ENCODE measurements at regions not wholly inside any gene's neighbourhood (a gene's known extent, or its start where the extent isn't known, plus 50 kb on each side); places are given as distances from the start of the nearest gene placed in this dataset.

- TF ChIP-seq FOXM1 (IDR thresholded peaks at IDR 0.05; ENCODE audit: borderline replicate concordance, low read depth) (no peak), EGR1 (IDR thresholded peaks at IDR 0.05) (no peak)
Observed at GRCh38 chr12:127077262-127078045, 1189.5 kb upstream of the TMEM132C start.

- TF ChIP-seq CREB1 (IDR thresholded peaks at IDR 0.05; ENCODE audit: low read depth) (no peak), MAX (IDR thresholded peaks at IDR 0.05) (no peak), EP300 (IDR thresholded peaks at IDR 0.05; ENCODE audit: borderline replicate concordance) (no peak), USF1 (IDR thresholded peaks at IDR 0.05) (no peak), TAF1 (IDR thresholded peaks at IDR 0.05; ENCODE audit: low read depth) (no peak), TCF12 (IDR thresholded peaks at IDR 0.05; ENCODE audit: low read depth) (no peak), FOXM1 (IDR thresholded peaks at IDR 0.05; ENCODE audit: borderline replicate concordance, low read depth) (no peak)
Observed at GRCh38 chr12:127078577-127079350, 1188.2 kb upstream of the TMEM132C start.

GRCh38 chr12:127079636-127080035 lies 1187.3 kb upstream of the TMEM132C start:
- no peak for TF ChIP-seq USF1 (IDR thresholded peaks at IDR 0.05)
- TF ChIP-seq CEBPB (IDR thresholded peaks at IDR 0.05): no peak
- TF ChIP-seq NFIC (IDR thresholded peaks at IDR 0.05): no peak
- no peak for TF ChIP-seq ZBTB7A (IDR thresholded peaks at IDR 0.05; ENCODE audit: low read depth)
- TF ChIP-seq FOXM1 (IDR thresholded peaks at IDR 0.05; ENCODE audit: borderline replicate concordance, low read depth): no peak
- TF ChIP-seq REST (IDR thresholded peaks at IDR 0.05; ENCODE audit: low read depth): no peak
- no peak for TF ChIP-seq TCF12 (IDR thresholded peaks at IDR 0.05; ENCODE audit: low read depth)
- no peak for TF ChIP-seq MAX (IDR thresholded peaks at IDR 0.05)
- no peak for TF ChIP-seq TAF1 (IDR thresholded peaks at IDR 0.05; ENCODE audit: low read depth)
- TF ChIP-seq EP300 (IDR thresholded peaks at IDR 0.05; ENCODE audit: borderline replicate concordance): no peak
- no peak for TF ChIP-seq CREB1 (IDR thresholded peaks at IDR 0.05; ENCODE audit: low read depth)
- TF ChIP-seq EGR1 (IDR thresholded peaks at IDR 0.05): no peak
- TF ChIP-seq TEAD4 (IDR thresholded peaks at IDR 0.05): no peak
- no peak for TF ChIP-seq YY1 (IDR thresholded peaks at IDR 0.05; ENCODE audit: low read depth)
- no peak for TF ChIP-seq RAD21 (IDR thresholded peaks at IDR 0.05; ENCODE audit: low read depth)

- TF ChIP-seq FOXM1 (IDR thresholded peaks at IDR 0.05; ENCODE audit: borderline replicate concordance, low read depth): no peak
- TF ChIP-seq RAD21 (IDR thresholded peaks at IDR 0.05; ENCODE audit: low read depth): no peak
- no peak for TF ChIP-seq REST (IDR thresholded peaks at IDR 0.05; ENCODE audit: low read depth)
- no peak for TF ChIP-seq TCF12 (IDR thresholded peaks at IDR 0.05; ENCODE audit: low read depth)
- no peak for TF ChIP-seq TEAD4 (IDR thresholded peaks at IDR 0.05)
- TF ChIP-seq CEBPB (IDR thresholded peaks at IDR 0.05): no peak
- TF ChIP-seq YY1 (IDR thresholded peaks at IDR 0.05; ENCODE audit: low read depth): no peak
- TF ChIP-seq CREB1 (IDR thresholded peaks at IDR 0.05; ENCODE audit: low read depth): no peak
- no peak for TF ChIP-seq NFIC (IDR thresholded peaks at IDR 0.05)
- TF ChIP-seq MAX (IDR thresholded peaks at IDR 0.05): no peak
- no peak for TF ChIP-seq ZBTB7A (IDR thresholded peaks at IDR 0.05; ENCODE audit: low read depth)
- no peak for TF ChIP-seq EP300 (IDR thresholded peaks at IDR 0.05; ENCODE audit: borderline replicate concordance)
Observed at GRCh38 chr12:127081058-127081457, 1185.9 kb upstream of the TMEM132C start.
